ENCODE measurements at regions not wholly inside any gene's neighbourhood (a gene's known extent, or its start where the extent isn't known, plus 50 kb on each side); places are given as distances from the start of the nearest gene placed in this dataset.

- Histone ChIP-seq H3K27me3 (ENCODE audit: insufficient read depth, low read length, poor library complexity) (no peaks in the 10 kb centered on the region), H3K9me3 (ENCODE audit: insufficient read depth, low read length, severe bottlenecking) (no peaks in the 10 kb centered on the region), H3K79me2 (ENCODE audit: insufficient read depth, low read length) (no peaks in the 10 kb centered on the region), H3K9ac (ENCODE audit: low read depth, low read length) (no peak overlapping the region), H2AFZ (ENCODE audit: low read depth, low read length) (no peak overlapping the region), H3K36me3 (ENCODE audit: insufficient read depth, low read length) (no peaks in the 10 kb centered on the region), H3K4me1 (ENCODE audit: insufficient read depth, low read length) (no peaks in the 10 kb centered on the region), H3K4me3 (ENCODE audit: low read depth in 1 of 2, low read length in 2 of 2) (no peak overlapping the region), H4K20me1 (ENCODE audit: insufficient read depth, low read length) (no peaks in the 10 kb centered on the region), H3K4me2 (ENCODE audit: insufficient read depth, low read length) (no peak overlapping the region), H3K27ac (ENCODE audit: low read length) (no peak overlapping the region)
- ATAC-seq (ENCODE audit: insufficient read depth, low read depth) (no peak), DNase-seq (no peak)
- TF ChIP-seq EZH2 (IDR thresholded peaks at IDR 0.05; ENCODE audit: borderline replicate concordance, low read depth, low read length, severe bottlenecking) (no peak), CTCF (IDR thresholded peaks at IDR 0.05; ENCODE audit: borderline replicate concordance, extremely low read depth, low read length, poor library complexity, severe bottlenecking) (no peak)
These were observed 103.6 kb downstream of the ATP23 start for GRCh38 chr12:58044966-58045365.

- Histone ChIP-seq H3K79me2 (ENCODE audit: insufficient read depth, low read length) (no peaks in the 10 kb centered on the region), H3K9me3 (ENCODE audit: insufficient read depth, low read length, severe bottlenecking) (no peaks in the 10 kb centered on the region), H3K36me3 (ENCODE audit: insufficient read depth, low read length) (no peaks in the 10 kb centered on the region), H2AFZ (ENCODE audit: low read depth, low read length) (no peak overlapping the region), H3K9ac (ENCODE audit: low read depth, low read length) (no peak overlapping the region), H3K4me2 (ENCODE audit: insufficient read depth, low read length) (no peak overlapping the region), H4K20me1 (ENCODE audit: insufficient read depth, low read length) (no peaks in the 10 kb centered on the region), H3K4me3 (ENCODE audit: low read depth in 1 of 2, low read length in 2 of 2) (no peak overlapping the region), H3K4me1 (ENCODE audit: insufficient read depth, low read length) (no peaks in the 10 kb centered on the region), H3K27me3 (ENCODE audit: insufficient read depth, low read length, poor library complexity) (no peaks in the 10 kb centered on the region), H3K27ac (ENCODE audit: low read length) (no peak overlapping the region)
- no peak for DNase-seq
- TF ChIP-seq CTCF (IDR thresholded peaks at IDR 0.05; ENCODE audit: borderline replicate concordance, extremely low read depth, low read length, poor library complexity, severe bottlenecking) (no peak), EZH2 (IDR thresholded peaks at IDR 0.05; ENCODE audit: borderline replicate concordance, low read depth, low read length, severe bottlenecking) (no peak)
- ATAC-seq (ENCODE audit: insufficient read depth, low read depth): no peak
These were observed 104.9 kb downstream of the ATP23 start for GRCh38 chr12:58046271-58046670.

- ATAC-seq (ENCODE audit: insufficient read depth, low read depth) (no peak), DNase-seq (no peak)
- Histone ChIP-seq H3K9ac (ENCODE audit: low read depth, low read length) (no peak overlapping the region), H3K27ac (ENCODE audit: low read length) (no peak overlapping the region), H3K36me3 (ENCODE audit: insufficient read depth, low read length) (no peaks in the 10 kb centered on the region), H4K20me1 (ENCODE audit: insufficient read depth, low read length) (no peaks in the 10 kb centered on the region), H3K4me2 (ENCODE audit: insufficient read depth, low read length) (no peak overlapping the region), H3K79me2 (ENCODE audit: insufficient read depth, low read length) (no peaks in the 10 kb centered on the region), H3K4me1 (ENCODE audit: insufficient read depth, low read length) (no peaks in the 10 kb centered on the region), H3K27me3 (ENCODE audit: insufficient read depth, low read length, poor library complexity) (no peaks in the 10 kb centered on the region), H2AFZ (ENCODE audit: low read depth, low read length) (no peak overlapping the region), H3K4me3 (ENCODE audit: low read depth in 1 of 2, low read length in 2 of 2) (no peak overlapping the region), H3K9me3 (ENCODE audit: insufficient read depth, low read length, severe bottlenecking) (no peaks in the 10 kb centered on the region)
- no peak for TF ChIP-seq CTCF (IDR thresholded peaks at IDR 0.05; ENCODE audit: borderline replicate concordance, extremely low read depth, low read length, poor library complexity, severe bottlenecking)
These were observed 110.0 kb downstream of the ATP23 start for GRCh38 chr12:58051378-58051777.

GRCh38 chr12:58064666-58065065, 123.3 kb downstream of the ATP23 start:
- Histone ChIP-seq H2AFZ (ENCODE audit: low read depth, low read length) (no peak overlapping the region), H3K79me2 (ENCODE audit: insufficient read depth, low read length) (no peaks in the 10 kb centered on the region)
- TF ChIP-seq CTCF (IDR thresholded peaks at IDR 0.05; ENCODE audit: borderline replicate concordance, extremely low read depth, low read length, poor library complexity, severe bottlenecking): no peak
- no peak for TF ChIP-seq EZH2 (IDR thresholded peaks at IDR 0.05; ENCODE audit: borderline replicate concordance, low read depth, low read length, severe bottlenecking)

More at GRCh38 chr12:58064666-58065065, 123.3 kb downstream of the ATP23 start:
- no peaks in the 10 kb centered on the region for H4K20me1 ChIP-seq (ENCODE audit: insufficient read depth, low read length)
- no peak overlapping the region for H3K4me2 ChIP-seq (ENCODE audit: insufficient read depth, low read length)
- no peaks in the 10 kb centered on the region for H3K36me3 ChIP-seq (ENCODE audit: insufficient read depth, low read length)
- ATAC-seq (ENCODE audit: insufficient read depth, low read depth) (no peak), DNase-seq (no peak)
- H3K9ac ChIP-seq (ENCODE audit: low read depth, low read length): no peak overlapping the region
- no peaks in the 10 kb centered on the region for H3K27me3 ChIP-seq (ENCODE audit: insufficient read depth, low read length, poor library complexity)
- no peak overlapping the region for H3K4me3 ChIP-seq (ENCODE audit: low read depth in 1 of 2, low read length in 2 of 2)
- no peaks in the 10 kb centered on the region for H3K9me3 ChIP-seq (ENCODE audit: insufficient read depth, low read length, severe bottlenecking)
- H3K4me1 ChIP-seq (ENCODE audit: insufficient read depth, low read length): no peaks in the 10 kb centered on the region
- no peak overlapping the region for H3K27ac ChIP-seq (ENCODE audit: low read length)
